Mucosa of descending colon (tissue), 3 donors: ENCODE measurements at regions not wholly inside any gene's neighbourhood (a gene's known extent, or its start where the extent isn't known, plus 50 kb on each side); places are given as distances from the start of the nearest gene placed in this dataset.

Source experiments
- ATAC-seq: fragments of 200-7000 bp; cut with Tn5 transposase; one replicate; pipeline ENCODE4 v1.9.1; 2020; ENCODE audit warnings: mild to moderate bottlenecking, moderate library complexity
- DNase-seq, 3 donors: peaks; one replicate each; pipeline ENCODE4 v3.0.0-alpha.2; 2020
- H3K36me3 ChIP-seq: fragments of 200-600 bp; one replicate; pipeline ENCODE4 v1.8.0; 2021; ENCODE audit warnings: low read depth, mild to moderate bottlenecking
- H3K4me1 ChIP-seq: fragments of 200-600 bp; one replicate; pipeline ENCODE4 v1.8.0; 2021; ENCODE audit warnings: low read depth, mild to moderate bottlenecking
- H3K4me3 ChIP-seq: fragments of 200-600 bp; one replicate; pipeline ENCODE4 v1.8.0; 2021; ENCODE audit warnings: mild to moderate bottlenecking
- H3K9me3 ChIP-seq: fragments of 200-600 bp; one replicate; pipeline ENCODE4 v1.8.0; 2021; ENCODE audit warnings: mild to moderate bottlenecking
- intact Hi-C, 2 donors: fragments of 100-400 bp; cut with DNase I in 1 of 2; cut with micrococcal nuclease in 1 of 2; formaldehyde crosslinking; loops; one replicate each; pipeline versions ENCODE4 v1.11.0 to v1.11.1; 2022; cut with DNase I, micrococcal nuclease
- TF ChIP-seq, protein P1 (sequence below): fragments of 200-600 bp; IDR thresholded peaks from one replicate; pipeline ENCODE4 v1.8.0; 2022; ENCODE audit warnings: antibody characterized with exemption, mild to moderate bottlenecking
- donor health status: DM: no; HTN: no; CAD: no; lungs with moderate emphysema.
- donor health status: DM: no; HTN: no; CAD: no.
- donor health status: DM: no; HTN: yes; CAD: no.

DNA sequence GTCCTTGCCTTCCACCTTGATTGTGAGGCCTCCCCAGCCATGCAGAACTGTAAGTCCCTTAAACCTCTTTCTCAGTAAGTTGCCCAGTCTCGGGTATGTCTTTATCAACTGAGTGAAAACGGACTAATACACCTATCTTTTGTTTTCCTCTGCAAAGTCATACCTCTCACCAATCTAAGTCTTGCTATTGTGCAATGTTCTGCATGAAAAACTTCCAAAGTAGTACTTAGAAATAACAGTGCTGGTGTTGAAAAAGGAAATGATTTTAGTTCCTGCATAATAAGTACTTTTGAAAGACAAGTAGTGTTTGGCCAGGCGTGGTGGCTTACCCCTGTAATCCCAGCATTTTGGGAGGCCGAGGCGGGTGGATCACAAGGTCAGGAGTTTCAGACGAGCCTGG, 573.5 kb downstream of the ANKRD50 start:
- Histone ChIP-seq H3K4me3 (no peak overlapping the region), H3K9me3 (no peaks in the 10 kb centered on the region), H3K4me1 (no peaks in the 10 kb centered on the region), H3K36me3 (no peaks in the 10 kb centered on the region)
- intact Hi-C loops = no loop called here
- DNase-seq = no peak
- no peak for ATAC-seq
- TF ChIP-seq, protein P1, sequence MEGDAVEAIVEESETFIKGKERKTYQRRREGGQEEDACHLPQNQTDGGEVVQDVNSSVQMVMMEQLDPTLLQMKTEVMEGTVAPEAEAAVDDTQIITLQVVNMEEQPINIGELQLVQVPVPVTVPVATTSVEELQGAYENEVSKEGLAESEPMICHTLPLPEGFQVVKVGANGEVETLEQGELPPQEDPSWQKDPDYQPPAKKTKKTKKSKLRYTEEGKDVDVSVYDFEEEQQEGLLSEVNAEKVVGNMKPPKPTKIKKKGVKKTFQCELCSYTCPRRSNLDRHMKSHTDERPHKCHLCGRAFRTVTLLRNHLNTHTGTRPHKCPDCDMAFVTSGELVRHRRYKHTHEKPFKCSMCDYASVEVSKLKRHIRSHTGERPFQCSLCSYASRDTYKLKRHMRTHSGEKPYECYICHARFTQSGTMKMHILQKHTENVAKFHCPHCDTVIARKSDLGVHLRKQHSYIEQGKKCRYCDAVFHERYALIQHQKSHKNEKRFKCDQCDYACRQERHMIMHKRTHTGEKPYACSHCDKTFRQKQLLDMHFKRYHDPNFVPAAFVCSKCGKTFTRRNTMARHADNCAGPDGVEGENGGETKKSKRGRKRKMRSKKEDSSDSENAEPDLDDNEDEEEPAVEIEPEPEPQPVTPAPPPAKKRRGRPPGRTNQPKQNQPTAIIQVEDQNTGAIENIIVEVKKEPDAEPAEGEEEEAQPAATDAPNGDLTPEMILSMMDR = no peak

DNA sequence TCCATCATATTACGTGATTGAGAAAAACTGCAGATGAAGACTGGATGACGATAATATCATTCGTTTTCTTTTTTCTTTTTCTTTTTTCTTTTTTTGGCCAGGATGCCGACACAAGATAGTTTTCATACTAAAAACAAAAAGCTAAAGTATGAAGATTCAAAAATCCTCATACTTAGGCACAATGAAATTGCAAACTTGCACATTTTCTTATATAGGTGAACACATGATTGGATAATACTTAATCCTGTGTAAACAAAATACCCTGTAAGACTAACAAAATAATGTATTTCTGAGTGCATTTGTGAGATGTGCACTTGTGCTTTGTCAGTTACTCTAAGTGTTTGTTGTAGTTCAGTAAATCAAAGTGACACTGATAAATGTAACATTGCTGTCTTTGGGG, 568.9 kb downstream of the ANKRD50 start:
- Histone ChIP-seq H3K4me3 (no peak overlapping the region), H3K36me3 (no peaks in the 10 kb centered on the region), H3K4me1 (no peaks in the 10 kb centered on the region), H3K9me3 (no peaks in the 10 kb centered on the region)
- no peak for DNase-seq
- no peak for ATAC-seq
- intact Hi-C loops = no loop called here
- TF ChIP-seq, protein P1 = no peak

DNA sequence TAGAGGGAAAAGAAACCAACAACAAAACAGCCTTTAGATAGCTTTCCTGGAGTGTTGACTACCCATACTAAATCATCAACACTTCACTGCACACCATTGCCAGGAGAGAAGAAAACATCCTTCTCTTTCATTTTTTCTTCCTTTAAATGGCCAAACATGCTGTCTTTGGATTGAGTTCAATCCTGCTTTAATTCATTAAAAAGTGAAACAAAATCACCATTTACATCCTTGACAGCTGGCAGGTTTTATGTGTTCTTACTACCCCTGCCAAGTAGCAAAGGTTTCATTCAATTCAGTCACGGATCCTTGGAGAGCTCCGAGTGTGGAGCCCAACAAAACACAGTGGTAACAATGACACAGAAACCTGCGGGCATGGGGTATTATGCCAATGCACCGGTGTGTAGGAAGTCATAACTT, 568.3 kb downstream of the ANKRD50 start:
- Histone ChIP-seq H3K4me1 (no peaks in the 10 kb centered on the region), H3K4me3 (no peak overlapping the region), H3K36me3 (no peaks in the 10 kb centered on the region), H3K9me3 (no peaks in the 10 kb centered on the region)
- no peak for DNase-seq
- intact Hi-C loops = no loop called here
- no peak for ATAC-seq
- TF ChIP-seq, protein P1 = no peak

DNA sequence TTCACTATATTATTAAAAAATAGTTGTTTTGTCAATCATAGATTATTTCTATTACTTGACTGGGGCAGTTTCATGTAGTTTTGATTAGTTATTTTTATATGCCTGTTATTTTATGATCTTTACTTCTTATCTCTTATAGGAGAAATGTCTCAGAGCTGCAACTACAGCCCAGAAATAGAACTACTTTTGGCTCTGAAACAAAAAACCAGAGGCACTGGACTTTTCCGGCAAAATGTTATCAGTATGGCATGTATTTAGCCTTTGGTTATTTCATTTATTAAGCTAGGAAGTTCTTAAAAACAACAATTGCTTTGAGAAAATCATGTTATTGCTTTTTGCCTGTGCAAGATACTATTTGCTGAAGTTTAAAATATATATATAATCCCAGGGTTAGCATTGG, 566.5 kb downstream of the ANKRD50 start:
- Histone ChIP-seq H3K4me1 (no peaks in the 10 kb centered on the region), H3K4me3 (no peak overlapping the region), H3K36me3 (no peaks in the 10 kb centered on the region), H3K9me3 (no peaks in the 10 kb centered on the region)
- intact Hi-C loops = no loop called here
- ATAC-seq (no peak), DNase-seq (no peak)
- TF ChIP-seq, protein P1 = no peak

DNA sequence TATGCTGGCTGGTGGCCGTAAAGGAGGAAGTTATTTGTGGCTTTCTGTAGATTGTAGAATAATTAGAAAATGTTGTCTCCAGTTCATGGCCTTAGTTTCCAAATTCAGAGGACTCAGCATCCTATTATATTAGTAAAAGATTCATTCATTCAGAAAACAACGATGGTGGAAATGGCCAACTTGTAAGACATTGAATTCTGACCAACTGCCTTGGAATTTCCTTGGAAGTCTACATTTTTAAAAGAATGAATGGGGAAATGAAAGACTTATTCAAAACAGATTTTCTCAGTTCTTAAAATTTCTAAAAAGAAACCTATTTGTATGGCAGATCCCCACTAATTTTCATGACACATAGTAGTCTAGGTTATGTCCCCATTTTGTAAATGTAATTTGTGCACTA, 561.5 kb downstream of the ANKRD50 start:
- TF ChIP-seq, protein P1 = no peak
- Histone ChIP-seq H3K4me3 (no peak overlapping the region), H3K9me3 (no peaks in the 10 kb centered on the region), H3K36me3 (no peaks in the 10 kb centered on the region), H3K4me1 (no peaks in the 10 kb centered on the region)
- no peak for DNase-seq
- intact Hi-C loops = no loop called here
- ATAC-seq = no peak

DNA sequence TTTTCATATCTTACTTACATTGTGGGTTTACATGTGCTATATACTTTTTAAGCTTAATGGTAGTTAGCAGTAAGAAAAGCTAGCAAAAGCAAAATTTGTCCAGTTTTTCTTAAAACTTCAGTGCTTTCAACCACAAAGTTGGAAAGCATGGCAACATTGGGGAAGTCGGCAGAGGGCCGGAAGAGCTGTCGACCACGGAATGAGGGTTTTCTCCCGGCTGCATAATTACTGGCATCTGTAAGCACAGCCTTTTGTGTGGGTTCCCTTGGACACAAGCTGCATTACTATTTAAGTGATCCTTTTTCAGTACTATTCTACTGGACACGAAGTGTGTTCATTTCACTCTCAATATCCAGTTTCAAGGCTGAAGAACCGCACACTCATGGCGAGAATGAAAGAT, 560.4 kb downstream of the ANKRD50 start:
- Histone ChIP-seq H3K9me3 (no peaks in the 10 kb centered on the region), H3K4me1 (no peaks in the 10 kb centered on the region), H3K4me3 (no peak overlapping the region), H3K36me3 (no peaks in the 10 kb centered on the region)
- no peak for ATAC-seq
- DNase-seq = no peak
- TF ChIP-seq, protein P1 = no peak
- intact Hi-C loops = no loop called here
